SK-N-SH (cell line): ENCODE measurements at regions not wholly inside any gene's neighbourhood (a gene's known extent, or its start where the extent isn't known, plus 50 kb on each side); places are given as distances from the start of the nearest gene placed in this dataset.

Source experiments
- CTCF ChIA-PET: fragments of 300-600, 350-600 bp; formaldehyde crosslinking; extraction: SDS; loops from one replicate; lab custom pipeline; 2021; lab: Yijun Ruan, JAX
- POLR2A ChIA-PET: fragments of 350-600 bp; sonication (Branson Sonifier 250); formaldehyde crosslinking; extraction: SDS; loops from one replicate; lab custom pipeline; 2020; ENCODE audit warnings: antibody characterized with exemption, inconsistent platforms; lab: Yijun Ruan, JAX
- DNase-seq: peaks from one replicate; pipeline ENCODE4 v3.0.0; 2012
- H2AFZ ChIP-seq: fragments of 200-600 bp; sonication (generic); 2 replicates; pipeline ENCODE4 v1.8.1; 2016; ENCODE audit warnings: antibody characterized with exemption, mild to moderate bottlenecking, low read depth
- H3F3A ChIP-seq: fragments of 200-600 bp; sonication (generic); replicated peaks from 2 replicates; pipeline ENCODE3; 2016; ENCODE audit warnings: antibody characterized with exemption, mild to moderate bottlenecking; ENCODE audit not compliant: insufficient read depth
- H3K27ac ChIP-seq, 2 experiments: fragments of 200-500 bp in 1 of 2; fragments of 200-600 bp in 1 of 2; sonication (Bioruptor generic) in 1 of 2; sonication (generic), shearing (Covaris generic) in 1 of 2; 2 replicates each; pipeline versions ENCODE4 v1.5.1 to v1.6.1; 2014 to 2016; ENCODE audit warnings: low read depth in 2 of 2, inconsistent platforms in 1 of 2, low read length in 1 of 2, mild to moderate bottlenecking in 1 of 2, mixed read lengths in 1 of 2
- H3K27me3 ChIP-seq: fragments of 200-600 bp; sonication (generic), shearing (Covaris generic); 2 replicates; pipeline ENCODE4 v1.6.1; 2016; ENCODE audit warnings: mixed run types; ENCODE audit not compliant: insufficient read depth
- H3K36me3 ChIP-seq, 2 experiments: fragments of 200-500 bp in 1 of 2; fragments of 200-600 bp in 1 of 2; sonication (Bioruptor generic) in 1 of 2; sonication (generic) in 1 of 2; replicated peaks in 1 of 2; 2 replicates each; pipeline versions ENCODE3 to v1.5.1; 2014 to 2016; ENCODE audit warnings: low read length in 1 of 2, mild to moderate bottlenecking in 1 of 2; ENCODE audit not compliant: insufficient read depth in 2 of 2, control insufficient read depth in 1 of 2
- H3K4me1 ChIP-seq, 2 experiments: fragments of 200-500 bp in 1 of 2; fragments of 200-600 bp in 1 of 2; sonication (Bioruptor generic) in 1 of 2; sonication (generic), shearing (Covaris generic) in 1 of 2; 2 replicates each; pipeline versions ENCODE4 v1.5.1 to v1.6.1; 2014 to 2016; ENCODE audit warnings: low read depth in 1 of 2, low read length in 1 of 2, mixed run types in 1 of 2; ENCODE audit not compliant: insufficient read depth in 2 of 2, control insufficient read depth in 1 of 2
- H3K4me2 ChIP-seq: fragments of 200-600 bp; sonication (generic), shearing (Covaris generic); 2 replicates; pipeline ENCODE4 v1.6.1; 2017; ENCODE audit warnings: mixed run types
- H3K4me3 ChIP-seq, 2 experiments: fragments of 200-500 bp in 1 of 2; fragments of 200-600 bp in 1 of 2; sonication (Bioruptor generic) in 1 of 2; sonication (generic), shearing (Covaris generic) in 1 of 2; 2 replicates each; pipeline versions ENCODE4 v1.5.1 to v1.8.1; 2014 to 2016; ENCODE audit warnings: low read depth in 2 of 2, inconsistent platforms in 1 of 2, low read length in 1 of 2, mild to moderate bottlenecking in 1 of 2, mixed read lengths in 1 of 2, moderate library complexity in 1 of 2
- H3K79me2 ChIP-seq: fragments of 200-600 bp; sonication (generic); 2 replicates; pipeline ENCODE4 v1.8.1; 2017; ENCODE audit warnings: mild to moderate bottlenecking; ENCODE audit not compliant: insufficient read depth
- H3K9ac ChIP-seq: fragments of 200-600 bp; sonication (generic); 2 replicates; pipeline ENCODE4 v1.6.1; 2017; ENCODE audit warnings: mixed run types
- H3K9me2 ChIP-seq: fragments of 200-600 bp; sonication (generic); 2 replicates; pipeline ENCODE4 v1.6.1; 2017; ENCODE audit warnings: mixed run types
- H3K9me3 ChIP-seq: fragments of 200-600 bp; sonication (generic); 2 replicates; pipeline ENCODE4 v1.6.1; 2017; ENCODE audit warnings: mixed run types, mild to moderate bottlenecking, moderate library complexity
- H4K20me1 ChIP-seq: fragments of 200-600 bp; sonication (generic); 2 replicates; pipeline ENCODE4 v1.6.1; 2017; ENCODE audit warnings: mild to moderate bottlenecking, mixed run types; ENCODE audit not compliant: insufficient read depth
- CTCF ChIP-seq: fragments of 200-600 bp; sonication (generic); IDR thresholded peaks from 2 replicates; pipeline ENCODE4 v1.6.1; 2017; ENCODE audit warnings: antibody characterized with exemption, mild to moderate bottlenecking, moderate library complexity
- EZH2phosphoT487 ChIP-seq: fragments of 200-600 bp; sonication (generic); IDR thresholded peaks from 2 replicates; pipeline ENCODE4 v1.6.1; 2017; ENCODE audit warnings: low read depth, mixed run types, mild to moderate bottlenecking, antibody characterized with exemption, moderate library complexity, borderline replicate concordance
- FOSL2 ChIP-seq: IDR thresholded peaks from 2 replicates; pipeline ENCODE4 v1.4.0; 2012; ENCODE audit warnings: low read depth, mild to moderate bottlenecking, moderate library complexity, borderline replicate concordance
- FOXM1 ChIP-seq: IDR thresholded peaks from 2 replicates; pipeline ENCODE4 v1.4.0; 2012; ENCODE audit warnings: low read depth, mild to moderate bottlenecking
- GABPA ChIP-seq: IDR thresholded peaks from 2 replicates; pipeline ENCODE4 v1.4.0; 2012; ENCODE audit warnings: low read depth, mild to moderate bottlenecking
- GATA2 ChIP-seq: sonication (generic); formaldehyde crosslinking; IDR thresholded peaks from 2 replicates; pipeline ENCODE4 v1.5.0; 2020; ENCODE audit warnings: mild to moderate bottlenecking, missing genetic modification reagents
- IRF3 ChIP-seq: fragments of 150-350 bp; IDR thresholded peaks from 2 replicates; pipeline ENCODE4 v1.6.1; 2016; ENCODE audit warnings: mild to moderate bottlenecking, low read depth, low read length
- JUND ChIP-seq: IDR thresholded peaks from 2 replicates; pipeline ENCODE4 v1.4.0; 2012
- MAX ChIP-seq: IDR thresholded peaks from 2 replicates; pipeline ENCODE4 v1.4.0; 2012; ENCODE audit warnings: low read depth
- MEF2A ChIP-seq: IDR thresholded peaks from 2 replicates; pipeline ENCODE4 v1.4.0; 2012; ENCODE audit warnings: low read depth, borderline replicate concordance
- MXI1 ChIP-seq: IDR thresholded peaks from 2 replicates; pipeline ENCODE4 v1.6.1; 2012; ENCODE audit warnings: mild to moderate bottlenecking, low read depth, low read length, improper control_type of control experiment
- PBX3 ChIP-seq: IDR thresholded peaks from 2 replicates; pipeline ENCODE4; 2012
- RAD21 ChIP-seq: IDR thresholded peaks from 2 replicates; pipeline ENCODE4 v1.6.1; 2012; ENCODE audit warnings: mild to moderate bottlenecking, low read length
- RCOR1 ChIP-seq: fragments of 150-350 bp; IDR thresholded peaks from 2 replicates; pipeline ENCODE4 v1.6.1; 2017; ENCODE audit warnings: antibody characterized with exemption, low read length
- SIN3A ChIP-seq: IDR thresholded peaks from 2 replicates; pipeline ENCODE4 v1.6.1; 2012; ENCODE audit warnings: low read depth, mild to moderate bottlenecking, low read length, moderate library complexity, borderline replicate concordance
- YY1 ChIP-seq: IDR thresholded peaks from 2 replicates; pipeline ENCODE4 v1.4.0; 2012; ENCODE audit warnings: low read depth, mild to moderate bottlenecking
- whole genome bisulfite sequencing: methylation state at CpG from one replicate; pipeline ENCODE4 v1.1.6; 2017; ENCODE audit warnings: low lambda C conversion rate; 5-methylcytosine and 5-hydroxymethylcytosine counted together
- TF ChIP-seq, protein P1 (sequence below): IDR thresholded peaks from 2 replicates; pipeline ENCODE4 v1.6.1; 2012; ENCODE audit warnings: mild to moderate bottlenecking, low read depth, low read length, moderate library complexity
- TF ChIP-seq, protein P2 (sequence below): IDR thresholded peaks from 2 replicates; pipeline ENCODE4 v1.4.0; 2012; ENCODE audit warnings: low read depth, borderline replicate concordance

GRCh38 chr2:234643407-234643806, 146.5 kb upstream of the ARL4C start:
- Histone ChIP-seq H3K9me2 (no peaks in the 10 kb centered on the region), H3K9me3 (peaks cover 13% of the 10 kb centered on the region), H3K27ac (no peak overlapping the region), H3K4me3 (no peak overlapping the region), H3K27me3 (no peaks in the 10 kb centered on the region), H3K36me3 (no peaks in the 10 kb centered on the region), H3K9ac (no peak overlapping the region), H3K4me1 (no peaks in the 10 kb centered on the region), H3K79me2 (no peaks in the 10 kb centered on the region), H3F3A (no peaks in the 10 kb centered on the region), H4K20me1 (no peaks in the 10 kb centered on the region), H2AFZ (no peak overlapping the region), H3K4me2 (no peak overlapping the region)
- no peak for DNase-seq
- ChIA-PET CTCF (interaction anchor here (0.9 kb wide), 1 partner anchor 19 kb away, joined by 4 read pairs; no protein-coding TSS in a partner anchor), POLR2A (no interaction called here)
- TF ChIP-seq GABPA, result no peak
- no peak for TF ChIP-seq IRF3
- no peak for TF ChIP-seq JUND
- TF ChIP-seq MXI1, result no peak
- no peak for TF ChIP-seq EZH2phosphoT487
- TF ChIP-seq CTCF, result no peak
- no peak for TF ChIP-seq SIN3A
- no peak for TF ChIP-seq RAD21
- TF ChIP-seq, protein P1, sequence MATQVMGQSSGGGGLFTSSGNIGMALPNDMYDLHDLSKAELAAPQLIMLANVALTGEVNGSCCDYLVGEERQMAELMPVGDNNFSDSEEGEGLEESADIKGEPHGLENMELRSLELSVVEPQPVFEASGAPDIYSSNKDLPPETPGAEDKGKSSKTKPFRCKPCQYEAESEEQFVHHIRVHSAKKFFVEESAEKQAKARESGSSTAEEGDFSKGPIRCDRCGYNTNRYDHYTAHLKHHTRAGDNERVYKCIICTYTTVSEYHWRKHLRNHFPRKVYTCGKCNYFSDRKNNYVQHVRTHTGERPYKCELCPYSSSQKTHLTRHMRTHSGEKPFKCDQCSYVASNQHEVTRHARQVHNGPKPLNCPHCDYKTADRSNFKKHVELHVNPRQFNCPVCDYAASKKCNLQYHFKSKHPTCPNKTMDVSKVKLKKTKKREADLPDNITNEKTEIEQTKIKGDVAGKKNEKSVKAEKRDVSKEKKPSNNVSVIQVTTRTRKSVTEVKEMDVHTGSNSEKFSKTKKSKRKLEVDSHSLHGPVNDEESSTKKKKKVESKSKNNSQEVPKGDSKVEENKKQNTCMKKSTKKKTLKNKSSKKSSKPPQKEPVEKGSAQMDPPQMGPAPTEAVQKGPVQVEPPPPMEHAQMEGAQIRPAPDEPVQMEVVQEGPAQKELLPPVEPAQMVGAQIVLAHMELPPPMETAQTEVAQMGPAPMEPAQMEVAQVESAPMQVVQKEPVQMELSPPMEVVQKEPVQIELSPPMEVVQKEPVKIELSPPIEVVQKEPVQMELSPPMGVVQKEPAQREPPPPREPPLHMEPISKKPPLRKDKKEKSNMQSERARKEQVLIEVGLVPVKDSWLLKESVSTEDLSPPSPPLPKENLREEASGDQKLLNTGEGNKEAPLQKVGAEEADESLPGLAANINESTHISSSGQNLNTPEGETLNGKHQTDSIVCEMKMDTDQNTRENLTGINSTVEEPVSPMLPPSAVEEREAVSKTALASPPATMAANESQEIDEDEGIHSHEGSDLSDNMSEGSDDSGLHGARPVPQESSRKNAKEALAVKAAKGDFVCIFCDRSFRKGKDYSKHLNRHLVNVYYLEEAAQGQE, result no peak
- TF ChIP-seq MEF2A, result no peak
- TF ChIP-seq, protein P2, sequence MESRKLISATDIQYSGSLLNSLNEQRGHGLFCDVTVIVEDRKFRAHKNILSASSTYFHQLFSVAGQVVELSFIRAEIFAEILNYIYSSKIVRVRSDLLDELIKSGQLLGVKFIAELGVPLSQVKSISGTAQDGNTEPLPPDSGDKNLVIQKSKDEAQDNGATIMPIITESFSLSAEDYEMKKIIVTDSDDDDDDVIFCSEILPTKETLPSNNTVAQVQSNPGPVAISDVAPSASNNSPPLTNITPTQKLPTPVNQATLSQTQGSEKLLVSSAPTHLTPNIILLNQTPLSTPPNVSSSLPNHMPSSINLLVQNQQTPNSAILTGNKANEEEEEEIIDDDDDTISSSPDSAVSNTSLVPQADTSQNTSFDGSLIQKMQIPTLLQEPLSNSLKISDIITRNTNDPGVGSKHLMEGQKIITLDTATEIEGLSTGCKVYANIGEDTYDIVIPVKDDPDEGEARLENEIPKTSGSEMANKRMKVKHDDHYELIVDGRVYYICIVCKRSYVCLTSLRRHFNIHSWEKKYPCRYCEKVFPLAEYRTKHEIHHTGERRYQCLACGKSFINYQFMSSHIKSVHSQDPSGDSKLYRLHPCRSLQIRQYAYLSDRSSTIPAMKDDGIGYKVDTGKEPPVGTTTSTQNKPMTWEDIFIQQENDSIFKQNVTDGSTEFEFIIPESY, result no peak
- TF ChIP-seq YY1, result no peak
- TF ChIP-seq RCOR1, result no peak
- no peak for TF ChIP-seq GATA2
- no peak for TF ChIP-seq FOXM1
- TF ChIP-seq PBX3, result no peak
- TF ChIP-seq FOSL2, result no peak
- TF ChIP-seq MAX, result no peak
- under 1% methylated on average over 2 of the region's 2 CpGs for WGBS
